Trophoblast cell (in vitro differentiated cells and primary cell): ENCODE measurements at regions not wholly inside any gene's neighbourhood (a gene's known extent, or its start where the extent isn't known, plus 50 kb on each side); places are given as distances from the start of the nearest gene placed in this dataset.

Experiments used
- DNase-seq, 2 donors: peaks; one replicate each; pipeline ENCODE4 v3.0.0-alpha.2; 2016
- H2AFZ ChIP-seq: 2 replicates; pipeline ENCODE4 v1.6.1; 2013; ENCODE audit warnings: low read length, moderate library complexity, mild to moderate bottlenecking; ENCODE audit not compliant: insufficient read depth, poor library complexity
- H2AK5ac ChIP-seq: 2 replicates; pipeline ENCODE4 v1.6.1; 2013; ENCODE audit warnings: mild to moderate bottlenecking, low read length
- H2BK120ac ChIP-seq: 2 replicates; pipeline ENCODE4 v1.6.1; 2013; ENCODE audit warnings: low read length, mild to moderate bottlenecking, moderate library complexity; ENCODE audit not compliant: insufficient read depth, poor library complexity
- H2BK12ac ChIP-seq: 2 replicates; pipeline ENCODE4 v1.6.1; 2013; ENCODE audit warnings: mild to moderate bottlenecking, low read length, moderate library complexity
- H2BK5ac ChIP-seq: 2 replicates; pipeline ENCODE4 v1.6.1; 2013; ENCODE audit warnings: low read length, low read depth, moderate library complexity, mild to moderate bottlenecking; ENCODE audit not compliant: poor library complexity
- H3K14ac ChIP-seq: 2 replicates; pipeline ENCODE4 v1.6.1; 2013; ENCODE audit warnings: mild to moderate bottlenecking, low read length
- H3K18ac ChIP-seq: 2 replicates; pipeline ENCODE4 v1.6.1; 2013; ENCODE audit warnings: mild to moderate bottlenecking, low read length
- H3K23ac ChIP-seq: 2 replicates; pipeline ENCODE4 v1.6.1; 2013; ENCODE audit warnings: low read length
- H3K27ac ChIP-seq: 2 replicates; pipeline ENCODE4 v1.5.1; 2013; ENCODE audit warnings: low read depth, mild to moderate bottlenecking, inconsistent platforms, low read length, moderate library complexity
- H3K27me3 ChIP-seq: 2 replicates; pipeline ENCODE4 v1.6.1; 2013; ENCODE audit warnings: inconsistent platforms, mild to moderate bottlenecking, low read length, moderate library complexity; ENCODE audit not compliant: insufficient read depth
- H3K36me3 ChIP-seq, 2 experiments: 1 replicate in 1 of 2; 2 replicates in 1 of 2; pipeline ENCODE4 v1.6.1; 2013; ENCODE audit warnings: low read length in 2 of 2, mild to moderate bottlenecking in 2 of 2, moderate library complexity in 1 of 2; ENCODE audit not compliant: insufficient read depth in 2 of 2, control insufficient read depth in 1 of 2
- H3K4ac ChIP-seq: 2 replicates; pipeline ENCODE4 v1.6.1; 2013; ENCODE audit warnings: low read depth, mild to moderate bottlenecking, low read length, moderate library complexity
- H3K4me1 ChIP-seq, 2 experiments: 1 replicate in 1 of 2; 2 replicates in 1 of 2; pipeline ENCODE4 v1.6.1; 2013; ENCODE audit warnings: low read length in 2 of 2, mild to moderate bottlenecking in 2 of 2, moderate library complexity in 1 of 2; ENCODE audit not compliant: insufficient read depth in 2 of 2, control insufficient read depth in 1 of 2
- H3K4me2 ChIP-seq: 2 replicates; pipeline ENCODE4 v1.6.1; 2013; ENCODE audit warnings: inconsistent platforms, mild to moderate bottlenecking, low read length, moderate library complexity
- H3K4me3 ChIP-seq: 2 replicates; pipeline ENCODE4 v1.5.1; 2013; ENCODE audit warnings: mild to moderate bottlenecking, low read depth, low read length, inconsistent platforms
- H3K79me1 ChIP-seq: one replicate; pipeline ENCODE4 v1.6.1; 2013; ENCODE audit warnings: low read length
- H3K79me2 ChIP-seq: 2 replicates; pipeline ENCODE4 v1.6.1; 2013; ENCODE audit warnings: low read length, mild to moderate bottlenecking; ENCODE audit not compliant: control insufficient read depth, insufficient read depth, poor library complexity
- H3K9ac ChIP-seq: 2 replicates; pipeline ENCODE4 v1.6.1; 2013; ENCODE audit warnings: mild to moderate bottlenecking, low read length
- H3K9me3 ChIP-seq: 2 replicates; pipeline ENCODE4 v1.6.1; 2013; ENCODE audit warnings: low read depth, mild to moderate bottlenecking, control low read depth, inconsistent platforms, low read length; ENCODE audit not compliant: insufficient read depth
- H4K12ac ChIP-seq: 2 replicates; pipeline ENCODE4 v1.6.1; 2013; ENCODE audit warnings: low read depth, mild to moderate bottlenecking, low read length, moderate library complexity
- H4K8ac ChIP-seq: 2 replicates; pipeline ENCODE4 v1.6.1; 2013; ENCODE audit warnings: low read depth, mild to moderate bottlenecking, low read length, moderate library complexity
- H4K91ac ChIP-seq: one replicate; pipeline ENCODE4 v1.6.1; 2013; ENCODE audit warnings: low read depth, mild to moderate bottlenecking, low read length, moderate library complexity
- WGBS: extraction: QIAGEN DNeasy Blood & Tissue Kit; methylation state at CpG from one replicate; pipeline ENCODE4 v1.1.7; 2013; ENCODE audit warnings: missing lambda C conversion rate; ENCODE audit not compliant: insufficient read length, insufficient coverage; ENCODE audit errors: extremely low coverage; 5-methylcytosine and 5-hydroxymethylcytosine counted together

DNA sequence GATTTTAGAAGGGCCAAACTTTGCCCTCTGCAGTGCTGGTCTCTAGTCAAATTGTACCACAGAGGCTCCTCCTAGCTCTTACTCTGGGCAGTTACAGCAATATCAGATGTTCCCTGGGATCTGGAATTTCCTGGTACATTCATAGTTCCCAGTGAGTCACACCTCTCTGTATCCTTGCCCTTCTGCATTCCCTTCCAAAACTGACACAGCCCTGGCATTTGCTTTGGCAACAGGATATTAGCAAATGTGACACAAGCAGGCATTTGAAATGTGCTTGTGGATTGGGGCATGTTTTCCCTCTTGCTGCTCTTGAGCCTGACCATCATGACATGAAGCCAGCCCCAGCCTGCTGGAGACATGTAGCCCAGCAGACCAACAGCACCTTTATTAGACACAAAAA lies 284.7 kb upstream of the AKR1E2 start:
- Histone ChIP-seq H3K79me2 (no peaks in the 10 kb centered on the region), H3K14ac (no peak overlapping the region), H3K4me3 (no peak overlapping the region)

DNA sequence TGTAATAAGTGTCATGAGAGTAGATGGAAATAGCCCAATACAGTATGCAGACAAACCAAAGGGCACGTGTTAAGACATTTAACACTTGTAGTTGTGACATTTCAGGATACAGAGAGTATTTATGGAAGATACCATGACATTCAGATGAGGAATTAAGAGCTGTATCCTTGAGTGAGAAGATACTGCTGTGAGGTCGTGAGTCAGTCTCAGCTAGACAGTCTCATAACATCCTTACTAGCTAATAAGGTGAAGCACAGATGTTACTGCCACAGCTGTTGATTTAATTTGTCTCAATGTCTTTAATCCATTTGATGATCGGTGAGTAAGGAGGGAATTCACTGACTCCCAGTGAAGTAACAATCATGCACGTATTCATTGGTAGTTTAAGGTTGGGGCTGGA lies 288.0 kb upstream of the AKR1E2 start:
- H2AK5ac ChIP-seq = no peak overlapping the region
- H3K36me3 ChIP-seq = no peaks in the 10 kb centered on the region
- H2BK5ac ChIP-seq = no peak overlapping the region
- H4K8ac ChIP-seq = no peak overlapping the region
- H2BK120ac ChIP-seq = no peak overlapping the region
- H4K12ac ChIP-seq = no peak overlapping the region
- peaks cover 5% of the 10 kb centered on the region for H3K9me3 ChIP-seq
- H3K4ac ChIP-seq = no peak overlapping the region
- H3K14ac ChIP-seq = no peak overlapping the region
- no peak overlapping the region for H2AFZ ChIP-seq
- no peak overlapping the region for H2BK12ac ChIP-seq
- no peak for DNase-seq
- no peak overlapping the region for H3K23ac ChIP-seq
- no peak overlapping the region for H3K9ac ChIP-seq
- no peak overlapping the region for H3K4me3 ChIP-seq
- H3K79me1 ChIP-seq = no peaks in the 10 kb centered on the region
- H3K18ac ChIP-seq = no peak overlapping the region
- WGBS = no CpG with 5 or more reads among the region's 4 CpGs
- no peak overlapping the region for H4K91ac ChIP-seq
- H3K27ac ChIP-seq = no peak overlapping the region
- peaks cover 3 to 4% of the 10 kb centered on the region in 2 experiments for H3K4me1 ChIP-seq
- no peaks in the 10 kb centered on the region for H3K79me2 ChIP-seq
- H3K4me2 ChIP-seq = no peak overlapping the region
- H3K27me3 ChIP-seq = no peaks in the 10 kb centered on the region

More for the DNA sequence above, 284.7 kb upstream of the AKR1E2 start:
- H3K27ac ChIP-seq = no peak overlapping the region
- no peak overlapping the region for H3K4ac ChIP-seq
- peaks cover 5% of the 10 kb centered on the region for H3K9me3 ChIP-seq
- no peak overlapping the region for H3K4me2 ChIP-seq
- H3K4me1 ChIP-seq = peaks cover 3 to 4% of the 10 kb centered on the region in 2 experiments
- H3K18ac ChIP-seq = no peak overlapping the region
- H2AFZ ChIP-seq = no peak overlapping the region
- H3K23ac ChIP-seq = no peak overlapping the region
- no peak overlapping the region for H4K8ac ChIP-seq
- no peak overlapping the region for H4K12ac ChIP-seq
- no peak overlapping the region for H2AK5ac ChIP-seq
- no peak overlapping the region for H4K91ac ChIP-seq
- H2BK5ac ChIP-seq = no peak overlapping the region
- H3K79me1 ChIP-seq = no peaks in the 10 kb centered on the region
- no peak overlapping the region for H3K9ac ChIP-seq
- H2BK12ac ChIP-seq = no peak overlapping the region
- no peaks in the 10 kb centered on the region for H3K36me3 ChIP-seq
- H2BK120ac ChIP-seq = no peak overlapping the region
- no peaks in the 10 kb centered on the region for H3K27me3 ChIP-seq
- peak; percentile 90 to 95 for DNase-seq

DNA sequence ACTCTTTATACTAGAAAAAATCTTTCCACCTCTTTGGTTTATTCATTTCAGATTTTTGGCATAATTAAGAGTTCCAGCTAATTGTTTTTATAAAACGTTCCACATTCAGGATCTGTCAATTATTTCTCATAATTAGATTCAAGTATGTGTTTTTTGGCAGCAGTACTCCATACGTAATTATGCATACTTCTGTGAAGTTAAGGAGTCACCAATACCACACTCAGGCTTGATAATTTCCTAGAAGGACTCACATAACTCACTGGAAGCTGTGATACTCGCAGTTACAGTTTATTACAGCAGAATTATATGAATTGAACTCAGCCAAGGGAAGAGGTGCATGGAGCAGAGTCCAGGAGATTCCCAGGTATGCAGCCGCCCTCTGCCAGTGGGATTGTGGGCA lies 290.5 kb upstream of the AKR1E2 start:
- no peak for DNase-seq
- Histone ChIP-seq H3K27me3 (no peaks in the 10 kb centered on the region), H3K4ac (no peak overlapping the region), H2AFZ (no peak overlapping the region), H3K27ac (no peak overlapping the region), H3K79me2 (no peaks in the 10 kb centered on the region), H2BK5ac (no peak overlapping the region), H3K14ac (no peak overlapping the region), H3K4me1 (no peaks in the 10 kb centered on the region), H4K12ac (no peak overlapping the region), H3K79me1 (no peaks in the 10 kb centered on the region), H3K18ac (no peak overlapping the region), H3K4me3 (no peak overlapping the region), H3K9me3 (peaks cover 2% of the 10 kb centered on the region), H2BK12ac (no peak overlapping the region), H2AK5ac (no peak overlapping the region), H3K9ac (no peak overlapping the region), H3K23ac (no peak overlapping the region), H3K4me2 (no peak overlapping the region), H3K36me3 (no peaks in the 10 kb centered on the region), H4K91ac (no peak overlapping the region), H2BK120ac (no peak overlapping the region), H4K8ac (no peak overlapping the region)
- WGBS = no CpG with 5 or more reads among the region's 4 CpGs

DNA sequence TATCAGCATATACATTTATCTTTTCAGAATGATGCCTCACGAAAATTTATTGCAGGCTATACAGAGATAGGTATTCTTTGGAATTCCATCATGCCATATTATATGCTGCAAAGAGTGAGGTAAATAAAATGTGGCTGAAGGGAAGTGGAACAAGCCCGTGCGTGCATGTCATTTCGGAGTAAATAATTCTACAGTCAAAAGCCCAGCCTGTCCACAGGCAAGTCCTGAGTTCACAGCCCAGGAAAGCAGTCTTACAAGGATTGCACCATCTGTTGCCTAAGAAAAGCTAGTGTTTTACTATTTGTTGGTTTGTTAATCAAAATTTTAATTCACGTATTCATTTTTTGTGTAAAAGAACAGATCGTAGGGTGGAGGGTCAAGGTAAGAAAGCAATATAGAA lies 292.4 kb upstream of the AKR1E2 start:
- no peak overlapping the region for H3K18ac ChIP-seq
- no peaks in the 10 kb centered on the region for H3K79me2 ChIP-seq
- no peak overlapping the region for H3K4me2 ChIP-seq
- H2BK120ac ChIP-seq = no peak overlapping the region
- no peak overlapping the region for H4K91ac ChIP-seq
- H2AK5ac ChIP-seq = no peak overlapping the region
- H4K8ac ChIP-seq = no peak overlapping the region
- H3K4me3 ChIP-seq = no peak overlapping the region
- H2AFZ ChIP-seq = no peak overlapping the region
- H3K27me3 ChIP-seq = no peaks in the 10 kb centered on the region
- no peak overlapping the region for H3K23ac ChIP-seq
- no peak overlapping the region for H4K12ac ChIP-seq
- H3K4me1 ChIP-seq = no peaks in the 10 kb centered on the region
- H3K9ac ChIP-seq = no peak overlapping the region
- H3K79me1 ChIP-seq = no peaks in the 10 kb centered on the region
- no peak overlapping the region for H3K14ac ChIP-seq
- H2BK5ac ChIP-seq = no peak overlapping the region
- no peaks in the 10 kb centered on the region for H3K36me3 ChIP-seq
- DNase-seq = no peak
- H3K4ac ChIP-seq = no peak overlapping the region
- H2BK12ac ChIP-seq = no peak overlapping the region
- no CpG with 5 or more reads among the region's 6 CpGs for WGBS
- no peak overlapping the region for H3K27ac ChIP-seq
- H3K9me3 ChIP-seq = no peaks in the 10 kb centered on the region
